GM23338 (cell line): ENCODE measurements at regions not wholly inside any gene's neighbourhood (a gene's known extent, or its start where the extent isn't known, plus 50 kb on each side); places are given as distances from the start of the nearest gene placed in this dataset.
"Not testable (repeated sequence)": the region's sequence is repeated elsewhere in the genome, so short reads cannot be mapped to it uniquely, and the experiment has no call there.

ENCODE experiments used
- EZH2 ChIP-seq: fragments of 200-600 bp; sonication (generic); IDR thresholded peaks from one replicate; pipeline ENCODE4 v1.8.0; 2017; ENCODE audit warnings: antibody characterized with exemption, mild to moderate bottlenecking, low read depth; ENCODE audit not compliant: unreplicated experiment
- EZH2phosphoT487 ChIP-seq: fragments of 200-600 bp; sonication (generic); IDR thresholded peaks from one replicate; pipeline ENCODE4 v1.8.1; 2018; ENCODE audit warnings: antibody characterized with exemption; ENCODE audit not compliant: unreplicated experiment
- POLR2AphosphoS5 ChIP-seq: IDR thresholded peaks from 2 replicates; pipeline ENCODE4 v1.6.1; 2016; ENCODE audit warnings: antibody characterized with exemption, low read depth
- STAT1 ChIP-seq: IDR thresholded peaks from one replicate; pipeline ENCODE4 v1.6.1; 2016; ENCODE audit warnings: antibody characterized with exemption; ENCODE audit not compliant: unreplicated experiment
- ZNF331 ChIP-seq: fragments of 250-450 bp; sonication (Bioruptor Pico); IDR thresholded peaks from 2 replicates; pipeline ENCODE4 v1.5.0; 2020; ENCODE audit warnings: low read depth, mild to moderate bottlenecking, moderate library complexity
- TF ChIP-seq, protein P1 (sequence below), 2 experiments: fragments of 200-600 bp in 1 of 2; sonication (generic) in 1 of 2; conservative IDR thresholded peaks; 2 replicates each; pipeline versions ENCODE4 v1.5.1 to v1.6.1; 2016 to 2017; ENCODE audit warnings: antibody characterized with exemption in 2 of 2, low read depth in 2 of 2, mild to moderate bottlenecking in 2 of 2, moderate library complexity in 1 of 2

DNA sequence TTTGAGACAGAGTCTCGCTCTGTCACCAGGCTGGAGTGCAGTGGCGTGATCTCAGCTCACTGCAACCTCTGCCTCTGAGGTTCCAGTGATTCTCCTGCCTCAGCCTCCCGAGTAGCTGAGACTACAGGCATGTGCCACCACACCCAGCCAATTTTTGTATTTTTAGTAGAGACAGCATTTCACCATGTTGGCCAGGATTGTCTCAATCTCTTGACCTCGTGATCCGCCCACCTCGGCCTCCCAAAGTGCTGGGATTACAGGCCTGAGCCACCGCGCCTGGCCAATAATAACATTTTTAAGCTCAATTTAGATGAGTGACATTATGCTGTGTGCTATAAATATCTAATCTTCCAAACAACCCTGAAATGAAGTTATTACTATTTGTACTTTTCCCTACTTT, 338.8 kb upstream of the VRK2 start:
- not testable (repeated sequence) for TF ChIP-seq POLR2AphosphoS5; EZH2phosphoT487; EZH2; ZNF331 (CRISPR knock-in tag); STAT1
- TF ChIP-seq, protein P1, sequence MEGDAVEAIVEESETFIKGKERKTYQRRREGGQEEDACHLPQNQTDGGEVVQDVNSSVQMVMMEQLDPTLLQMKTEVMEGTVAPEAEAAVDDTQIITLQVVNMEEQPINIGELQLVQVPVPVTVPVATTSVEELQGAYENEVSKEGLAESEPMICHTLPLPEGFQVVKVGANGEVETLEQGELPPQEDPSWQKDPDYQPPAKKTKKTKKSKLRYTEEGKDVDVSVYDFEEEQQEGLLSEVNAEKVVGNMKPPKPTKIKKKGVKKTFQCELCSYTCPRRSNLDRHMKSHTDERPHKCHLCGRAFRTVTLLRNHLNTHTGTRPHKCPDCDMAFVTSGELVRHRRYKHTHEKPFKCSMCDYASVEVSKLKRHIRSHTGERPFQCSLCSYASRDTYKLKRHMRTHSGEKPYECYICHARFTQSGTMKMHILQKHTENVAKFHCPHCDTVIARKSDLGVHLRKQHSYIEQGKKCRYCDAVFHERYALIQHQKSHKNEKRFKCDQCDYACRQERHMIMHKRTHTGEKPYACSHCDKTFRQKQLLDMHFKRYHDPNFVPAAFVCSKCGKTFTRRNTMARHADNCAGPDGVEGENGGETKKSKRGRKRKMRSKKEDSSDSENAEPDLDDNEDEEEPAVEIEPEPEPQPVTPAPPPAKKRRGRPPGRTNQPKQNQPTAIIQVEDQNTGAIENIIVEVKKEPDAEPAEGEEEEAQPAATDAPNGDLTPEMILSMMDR (conservative IDR thresholded peaks at IDR 0.05; ENCODE audit: low read depth in 2 of 2) = not testable (repeated sequence)
